ENCODE measurements at regions not wholly inside any gene's neighbourhood (a gene's known extent, or its start where the extent isn't known, plus 50 kb on each side); places are given as distances from the start of the nearest gene placed in this dataset.

DNA sequence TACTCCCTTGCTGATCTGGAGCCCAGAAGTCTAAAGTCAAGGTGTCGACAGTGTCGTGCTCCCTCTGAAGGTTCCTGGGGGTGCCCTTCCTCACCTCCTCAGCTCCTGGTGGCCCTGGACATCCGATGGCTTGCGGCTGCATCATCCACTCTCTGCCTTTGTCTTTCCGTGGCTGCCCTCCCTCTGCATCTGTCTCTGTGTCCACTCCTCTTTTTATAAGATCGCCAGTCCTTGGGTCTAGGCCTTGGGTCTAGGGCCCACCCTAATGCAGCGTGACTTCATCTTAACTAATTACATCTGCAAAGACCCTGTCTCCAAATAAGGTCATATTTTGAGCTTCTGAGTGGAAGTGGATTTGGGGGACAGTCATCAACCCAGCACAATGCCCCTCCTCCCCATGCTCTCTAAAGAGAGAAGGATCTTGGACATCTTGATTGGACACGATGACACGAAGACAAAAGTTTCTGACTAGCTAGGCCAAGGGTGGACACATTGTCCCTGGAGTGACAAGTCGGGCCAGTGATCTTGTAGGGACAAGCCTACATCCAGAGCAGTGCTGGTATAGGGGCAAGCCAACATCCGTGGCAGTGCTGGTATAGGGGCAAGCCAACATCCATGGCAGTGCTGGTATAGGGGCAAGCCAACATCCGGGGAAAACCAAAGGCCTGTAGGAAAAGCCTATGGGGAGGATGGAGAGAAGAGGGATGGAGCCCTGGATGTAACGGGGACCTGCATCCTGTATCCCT is 93.9 kb upstream of the DIO3 start:
- TF ChIP-seq, protein P1, sequence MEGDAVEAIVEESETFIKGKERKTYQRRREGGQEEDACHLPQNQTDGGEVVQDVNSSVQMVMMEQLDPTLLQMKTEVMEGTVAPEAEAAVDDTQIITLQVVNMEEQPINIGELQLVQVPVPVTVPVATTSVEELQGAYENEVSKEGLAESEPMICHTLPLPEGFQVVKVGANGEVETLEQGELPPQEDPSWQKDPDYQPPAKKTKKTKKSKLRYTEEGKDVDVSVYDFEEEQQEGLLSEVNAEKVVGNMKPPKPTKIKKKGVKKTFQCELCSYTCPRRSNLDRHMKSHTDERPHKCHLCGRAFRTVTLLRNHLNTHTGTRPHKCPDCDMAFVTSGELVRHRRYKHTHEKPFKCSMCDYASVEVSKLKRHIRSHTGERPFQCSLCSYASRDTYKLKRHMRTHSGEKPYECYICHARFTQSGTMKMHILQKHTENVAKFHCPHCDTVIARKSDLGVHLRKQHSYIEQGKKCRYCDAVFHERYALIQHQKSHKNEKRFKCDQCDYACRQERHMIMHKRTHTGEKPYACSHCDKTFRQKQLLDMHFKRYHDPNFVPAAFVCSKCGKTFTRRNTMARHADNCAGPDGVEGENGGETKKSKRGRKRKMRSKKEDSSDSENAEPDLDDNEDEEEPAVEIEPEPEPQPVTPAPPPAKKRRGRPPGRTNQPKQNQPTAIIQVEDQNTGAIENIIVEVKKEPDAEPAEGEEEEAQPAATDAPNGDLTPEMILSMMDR (IDR thresholded peaks at IDR 0.05), result no peak
- no peak for TF ChIP-seq POLR2A (IDR thresholded peaks at IDR 0.05)
